Muscle layer of colon (tissue), 2 donors: ENCODE measurements at regions not wholly inside any gene's neighbourhood (a gene's known extent, or its start where the extent isn't known, plus 50 kb on each side); places are given as distances from the start of the nearest gene placed in this dataset.
"Not testable (repeated sequence)": the region's sequence is repeated elsewhere in the genome, so short reads cannot be mapped to it uniquely, and the experiment has no call there.

ENCODE experiments used
- H3K27ac ChIP-seq: one replicate; pipeline ENCODE4 v1.7.0; 2013; ENCODE audit warnings: low read depth, mild to moderate bottlenecking, low read length, moderate library complexity
- H3K27me3 ChIP-seq, 2 donors: one replicate each; pipeline ENCODE4 v1.7.0; 2013; ENCODE audit warnings: low read length in 2 of 2, mild to moderate bottlenecking in 2 of 2; ENCODE audit not compliant: insufficient read depth in 2 of 2, control insufficient read depth in 1 of 2
- H3K36me3 ChIP-seq: one replicate; pipeline ENCODE4 v1.7.0; 2013; ENCODE audit warnings: mild to moderate bottlenecking, low read length; ENCODE audit not compliant: insufficient read depth
- H3K4me1 ChIP-seq: one replicate; pipeline ENCODE4 v1.7.0; 2013; ENCODE audit warnings: mild to moderate bottlenecking, low read length; ENCODE audit not compliant: insufficient read depth
- H3K4me3 ChIP-seq, 2 donors: one replicate each; pipeline ENCODE4 v1.7.0; 2013; ENCODE audit warnings: low read length in 2 of 2, low read depth in 1 of 2, mild to moderate bottlenecking in 1 of 2, moderate library complexity in 1 of 2
- H3K9ac ChIP-seq: one replicate; pipeline ENCODE4 v1.7.0; 2013; ENCODE audit warnings: low read length
- H3K9me3 ChIP-seq: one replicate; pipeline ENCODE4 v1.7.0; 2013; ENCODE audit warnings: mild to moderate bottlenecking, low read length
- donor health status: abdominal sarcoma.
- donor health status: Adenocarcinoma of cecum.

- Histone ChIP-seq H3K36me3 (no peaks in the 10 kb centered on the region), H3K9me3 (no peaks in the 10 kb centered on the region), H3K9ac (no peak overlapping the region), H3K4me3 (no peak overlapping the region), H3K27me3 (no peaks in the 10 kb centered on the region), H3K27ac (no peak overlapping the region), H3K4me1 (no peaks in the 10 kb centered on the region)
These were observed 216.7 kb downstream of the EMX2 start for GRCh38 chr10:117759266-117759665.

- no peaks in the 10 kb centered on the region for H3K9me3 ChIP-seq
- H3K4me1 ChIP-seq, result no peaks in the 10 kb centered on the region
- H3K27me3 ChIP-seq, result no peaks in the 10 kb centered on the region
- H3K9ac ChIP-seq, result no peak overlapping the region
- H3K4me3 ChIP-seq, result no peak overlapping the region
- H3K27ac ChIP-seq, result no peak overlapping the region
- no peaks in the 10 kb centered on the region for H3K36me3 ChIP-seq
These were observed 219.1 kb downstream of the EMX2 start for GRCh38 chr10:117761695-117762094.

- Histone ChIP-seq H3K9me3 (no peaks in the 10 kb centered on the region), H3K4me3 (no peak overlapping the region), H3K27ac (no peak overlapping the region), H3K36me3 (no peaks in the 10 kb centered on the region), H3K4me1 (no peaks in the 10 kb centered on the region), H3K9ac (no peak overlapping the region), H3K27me3 (no peaks in the 10 kb centered on the region)
These were observed 219.7 kb downstream of the EMX2 start for GRCh38 chr10:117762126-117762818.

- Histone ChIP-seq H3K9ac (no peak overlapping the region), H3K4me3 (no peak overlapping the region), H3K27me3 (no peaks in the 10 kb centered on the region), H3K36me3 (no peaks in the 10 kb centered on the region), H3K4me1 (no peaks in the 10 kb centered on the region), H3K27ac (no peak overlapping the region), H3K9me3 (no peaks in the 10 kb centered on the region)
These were observed 220.2 kb downstream of the EMX2 start for GRCh38 chr10:117762819-117763172.

- H3K4me1 ChIP-seq, result no peaks in the 10 kb centered on the region
- no peak overlapping the region for H3K9ac ChIP-seq
- H3K27ac ChIP-seq, result no peak overlapping the region
- H3K27me3 ChIP-seq, result no peaks in the 10 kb centered on the region
- H3K4me3 ChIP-seq, result no peak overlapping the region
- H3K36me3 ChIP-seq, result no peaks in the 10 kb centered on the region
- no peaks in the 10 kb centered on the region for H3K9me3 ChIP-seq
These were observed 221.0 kb downstream of the EMX2 start for GRCh38 chr10:117763528-117763927.

- no peak overlapping the region for H3K9ac ChIP-seq
- no peaks in the 10 kb centered on the region for H3K27me3 ChIP-seq
- no peak overlapping the region for H3K27ac ChIP-seq
- no peaks in the 10 kb centered on the region for H3K36me3 ChIP-seq
- no peaks in the 10 kb centered on the region for H3K9me3 ChIP-seq
- no peaks in the 10 kb centered on the region for H3K4me1 ChIP-seq
- H3K4me3 ChIP-seq, result no peak overlapping the region
These were observed 225.9 kb downstream of the EMX2 start for GRCh38 chr10:117768333-117769042.

GRCh38 chr10:117775526-117775925 lies 233.0 kb downstream of the EMX2 start:
- Histone ChIP-seq H3K4me3 (no peak overlapping the region), H3K9ac (no peak overlapping the region), H3K27me3 (no peaks in the 10 kb centered on the region), H3K27ac (no peak overlapping the region), H3K36me3 (no peaks in the 10 kb centered on the region), H3K4me1 (no peaks in the 10 kb centered on the region), H3K9me3 (no peaks in the 10 kb centered on the region)

- H3K27ac ChIP-seq, result not testable (repeated sequence)
These were observed 234.7 kb downstream of the EMX2 start for GRCh38 chr10:117777222-117777621.

GRCh38 chr10:117778241-117778640 lies 235.7 kb downstream of the EMX2 start:
- H3K27me3 ChIP-seq, result no peaks in the 10 kb centered on the region
- no peaks in the 10 kb centered on the region for H3K4me1 ChIP-seq
- no peaks in the 10 kb centered on the region for H3K36me3 ChIP-seq
- H3K27ac ChIP-seq, result no peak overlapping the region
- H3K9ac ChIP-seq, result no peak overlapping the region
- no peaks in the 10 kb centered on the region for H3K9me3 ChIP-seq
- no peak overlapping the region for H3K4me3 ChIP-seq

More at GRCh38 chr10:117777222-117777621, 234.7 kb downstream of the EMX2 start:
- H3K9ac ChIP-seq, H3K4me1 ChIP-seq, H3K4me3 ChIP-seq, H3K36me3 ChIP-seq, H3K9me3 ChIP-seq, H3K27me3 ChIP-seq: not testable (repeated sequence)

GRCh38 chr10:117780411-117780810 lies 237.9 kb downstream of the EMX2 start:
- no peak overlapping the region for H3K9ac ChIP-seq
- H3K36me3 ChIP-seq, result no peaks in the 10 kb centered on the region
- H3K4me1 ChIP-seq, result no peaks in the 10 kb centered on the region
- no peak overlapping the region for H3K4me3 ChIP-seq
- no peaks in the 10 kb centered on the region for H3K9me3 ChIP-seq
- H3K27ac ChIP-seq, result no peak overlapping the region
- no peaks in the 10 kb centered on the region for H3K27me3 ChIP-seq

- H3K36me3 ChIP-seq, result no peaks in the 10 kb centered on the region
- H3K4me1 ChIP-seq, result no peaks in the 10 kb centered on the region
- no peaks in the 10 kb centered on the region for H3K27me3 ChIP-seq
- no peak overlapping the region for H3K9ac ChIP-seq
- H3K4me3 ChIP-seq, result no peak overlapping the region
- no peak overlapping the region for H3K27ac ChIP-seq
- H3K9me3 ChIP-seq, result no peaks in the 10 kb centered on the region
These were observed 238.8 kb downstream of the EMX2 start for GRCh38 chr10:117781216-117781831.
